Neural progenitor cell (in vitro differentiated cells): ENCODE measurements at regions not wholly inside any gene's neighbourhood (a gene's known extent, or its start where the extent isn't known, plus 50 kb on each side); places are given as distances from the start of the nearest gene placed in this dataset.

ENCODE experiments used
- EZH2 ChIP-seq: fragments of 200-600 bp; sonication (generic); IDR thresholded peaks from 2 replicates; pipeline ENCODE4 v1.6.1; 2017; ENCODE audit warnings: antibody characterized with exemption, mild to moderate bottlenecking, moderate library complexity
- EZH2phosphoT487 ChIP-seq: fragments of 200-600 bp; sonication (generic); IDR thresholded peaks from 2 replicates; pipeline ENCODE4 v1.6.1; 2017; ENCODE audit warnings: antibody characterized with exemption
- TF ChIP-seq, protein P1 (sequence below): fragments of 200-600 bp; sonication (generic); IDR thresholded peaks from 2 replicates; pipeline ENCODE4 v1.5.1; 2017; ENCODE audit warnings: antibody characterized with exemption, mild to moderate bottlenecking

- TF ChIP-seq, protein P1, sequence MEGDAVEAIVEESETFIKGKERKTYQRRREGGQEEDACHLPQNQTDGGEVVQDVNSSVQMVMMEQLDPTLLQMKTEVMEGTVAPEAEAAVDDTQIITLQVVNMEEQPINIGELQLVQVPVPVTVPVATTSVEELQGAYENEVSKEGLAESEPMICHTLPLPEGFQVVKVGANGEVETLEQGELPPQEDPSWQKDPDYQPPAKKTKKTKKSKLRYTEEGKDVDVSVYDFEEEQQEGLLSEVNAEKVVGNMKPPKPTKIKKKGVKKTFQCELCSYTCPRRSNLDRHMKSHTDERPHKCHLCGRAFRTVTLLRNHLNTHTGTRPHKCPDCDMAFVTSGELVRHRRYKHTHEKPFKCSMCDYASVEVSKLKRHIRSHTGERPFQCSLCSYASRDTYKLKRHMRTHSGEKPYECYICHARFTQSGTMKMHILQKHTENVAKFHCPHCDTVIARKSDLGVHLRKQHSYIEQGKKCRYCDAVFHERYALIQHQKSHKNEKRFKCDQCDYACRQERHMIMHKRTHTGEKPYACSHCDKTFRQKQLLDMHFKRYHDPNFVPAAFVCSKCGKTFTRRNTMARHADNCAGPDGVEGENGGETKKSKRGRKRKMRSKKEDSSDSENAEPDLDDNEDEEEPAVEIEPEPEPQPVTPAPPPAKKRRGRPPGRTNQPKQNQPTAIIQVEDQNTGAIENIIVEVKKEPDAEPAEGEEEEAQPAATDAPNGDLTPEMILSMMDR, result no peak
- TF ChIP-seq EZH2 (no peak), EZH2phosphoT487 (no peak)
Observed at GRCh38 chr22:49431551-49431950, 396.1 kb downstream of the BRD1 start.
